IMR-90 (cell line): ENCODE measurements at regions not wholly inside any gene's neighbourhood (a gene's known extent, or its start where the extent isn't known, plus 50 kb on each side); places are given as distances from the start of the nearest gene placed in this dataset.

Source experiments
- ATAC-seq: fragments of 200-7000 bp; cut with Tn5 transposase; 2 replicates; pipeline ENCODE4 v1.9.1; 2020; ENCODE audit warnings: low read depth, mild to moderate bottlenecking, moderate library complexity
- BruUV-seq: library from RNA; stranded (reverse); fragments of 400-500 nt; replicated peaks from 2 replicates; lab custom pipeline; 2021; lab: Mats Ljungman, UMichigan
- CTCF ChIA-PET: fragments of 300-600 bp; formaldehyde crosslinking; extraction: SDS; loops from one replicate; lab custom pipeline; 2021; ENCODE audit warnings: antibody characterized with exemption; lab: Yijun Ruan, JAX
- POLR2A ChIA-PET: fragments of 300-600 bp; sonication (Branson Sonifier 250); formaldehyde crosslinking; loops from one replicate; lab custom pipeline; 2022; ENCODE audit warnings: antibody characterized with exemption; ENCODE audit not compliant: unreplicated experiment; lab: Charles Lee
- DNase-seq: peaks from one replicate; pipeline ENCODE4 v3.0.0; 2013
- H2AFZ ChIP-seq: replicated peaks from 2 replicates; pipeline ENCODE3; 2013; ENCODE audit warnings: low read length, mild to moderate bottlenecking; ENCODE audit not compliant: poor library complexity
- H2AK5ac ChIP-seq: 2 replicates; pipeline ENCODE4 v1.6.1; 2013; ENCODE audit warnings: low read depth, low read length, inconsistent platforms
- H2AK9ac ChIP-seq: replicated peaks from 2 replicates; pipeline ENCODE3; 2013; ENCODE audit warnings: mild to moderate bottlenecking, low read depth, low read length, moderate library complexity; ENCODE audit not compliant: poor library complexity
- H2BK120ac ChIP-seq: 2 replicates; pipeline ENCODE4 v1.6.1; 2013; ENCODE audit warnings: low read depth, low read length, inconsistent platforms
- H2BK15ac ChIP-seq: 3 replicates; pipeline ENCODE4 v1.6.1; 2013; ENCODE audit warnings: low read depth, low read length, inconsistent platforms
- H2BK20ac ChIP-seq: 2 replicates; pipeline ENCODE4 v1.6.1; 2013; ENCODE audit warnings: low read depth, mild to moderate bottlenecking, inconsistent platforms, low read length, moderate library complexity
- H2BK5ac ChIP-seq: 2 replicates; pipeline ENCODE4 v1.6.1; 2013; ENCODE audit warnings: mild to moderate bottlenecking, low read depth, low read length, inconsistent platforms; ENCODE audit not compliant: poor library complexity, severe bottlenecking
- H3K14ac ChIP-seq: replicated peaks from 2 replicates; pipeline ENCODE4 v1.6.1; 2013; ENCODE audit warnings: low read depth, low read length, inconsistent platforms
- H3K18ac ChIP-seq: 2 replicates; pipeline ENCODE4 v1.6.1; 2013; ENCODE audit warnings: low read depth, low read length, control low read depth
- H3K23ac ChIP-seq: 2 replicates; pipeline ENCODE4 v1.6.1; 2013; ENCODE audit warnings: low read depth, low read length, inconsistent platforms
- H3K27ac ChIP-seq: 2 replicates; pipeline ENCODE4 v1.5.1; 2013; ENCODE audit warnings: mild to moderate bottlenecking, control low read depth, low read length; ENCODE audit not compliant: insufficient read depth
- H3K27me3 ChIP-seq: 2 replicates; pipeline ENCODE4 v1.6.1; 2013; ENCODE audit warnings: low read length; ENCODE audit not compliant: control insufficient read depth, insufficient read depth
- H3K36me3 ChIP-seq: 2 replicates; pipeline ENCODE4 v1.6.1; 2013; ENCODE audit warnings: low read length, mixed read lengths; ENCODE audit not compliant: control insufficient read depth, insufficient read depth
- H3K4ac ChIP-seq: 2 replicates; pipeline ENCODE4 v1.6.1; 2013; ENCODE audit warnings: low read depth, low read length, inconsistent platforms
- H3K4me1 ChIP-seq: 2 replicates; pipeline ENCODE4 v1.6.1; 2013; ENCODE audit warnings: low read length, mixed read lengths; ENCODE audit not compliant: control insufficient read depth, insufficient read depth
- H3K4me2 ChIP-seq: 2 replicates; pipeline ENCODE4 v1.6.1; 2013; ENCODE audit warnings: low read depth, mild to moderate bottlenecking, control low read depth, low read length, moderate library complexity
- H3K4me3 ChIP-seq: 2 replicates; pipeline ENCODE4 v1.5.1; 2013; ENCODE audit warnings: low read depth, mild to moderate bottlenecking, control low read depth, low read length, moderate library complexity; ENCODE audit not compliant: insufficient read depth
- H3K56ac ChIP-seq: 2 replicates; pipeline ENCODE4 v1.6.1; 2013; ENCODE audit warnings: low read length, inconsistent platforms; ENCODE audit not compliant: insufficient read depth; ENCODE audit errors: extremely low read depth
- H3K79me1 ChIP-seq, 2 experiments: 2 replicates each; pipeline ENCODE4 v1.6.1; 2013; ENCODE audit warnings: low read length in 2 of 2, inconsistent platforms in 1 of 2, low read depth in 1 of 2
- H3K9ac ChIP-seq: 2 replicates; pipeline ENCODE4 v1.6.1; 2013; ENCODE audit warnings: low read depth, low read length, control low read depth
- H3K9me1 ChIP-seq: 2 replicates; pipeline ENCODE4 v1.6.1; 2013; ENCODE audit warnings: low read length, inconsistent platforms; ENCODE audit not compliant: insufficient read depth
- H3K9me3 ChIP-seq: 2 replicates; pipeline ENCODE4 v1.6.1; 2013; ENCODE audit warnings: low read length; ENCODE audit not compliant: control insufficient read depth, insufficient read depth
- H4K20me1 ChIP-seq: 2 replicates; pipeline ENCODE4 v1.6.1; 2013; ENCODE audit warnings: low read length, inconsistent platforms; ENCODE audit not compliant: insufficient read depth
- H4K5ac ChIP-seq: 2 replicates; pipeline ENCODE4 v1.6.1; 2013; ENCODE audit warnings: mild to moderate bottlenecking, low read depth, low read length, control low read depth
- H4K8ac ChIP-seq, 2 experiments: 2 replicates each; pipeline ENCODE4 v1.6.1; 2013; ENCODE audit warnings: low read depth in 2 of 2, low read length in 2 of 2, control low read depth in 1 of 2, inconsistent platforms in 1 of 2
- H4K91ac ChIP-seq: 2 replicates; pipeline ENCODE4 v1.6.1; 2013; ENCODE audit warnings: low read depth, low read length, inconsistent platforms; ENCODE audit not compliant: insufficient read depth
- BHLHE40 ChIP-seq: fragments of 150-350 bp; IDR thresholded peaks from 2 replicates; pipeline ENCODE4 v1.6.1; 2016; ENCODE audit warnings: mild to moderate bottlenecking, low read depth, low read length
- ELK1 ChIP-seq: fragments of 150-350 bp; IDR thresholded peaks from 2 replicates; pipeline ENCODE4 v1.6.1; 2016; ENCODE audit warnings: low read depth, mild to moderate bottlenecking, low read length, moderate library complexity, borderline replicate concordance
- MAZ ChIP-seq: IDR thresholded peaks from 2 replicates; pipeline ENCODE4 v1.6.1; 2012; ENCODE audit warnings: low read depth, mild to moderate bottlenecking, low read length, improper control_type of control experiment, moderate library complexity, borderline replicate concordance
- RAD21 ChIP-seq: IDR thresholded peaks from 2 replicates; pipeline ENCODE4 v1.6.1; 2012; ENCODE audit warnings: low read length, improper control_type of control experiment
- RCOR1 ChIP-seq: IDR thresholded peaks from 2 replicates; pipeline ENCODE4 v1.6.1; 2012; ENCODE audit warnings: mild to moderate bottlenecking, low read length, improper control_type of control experiment; ENCODE audit not compliant: insufficient replicate concordance
- dilution Hi-C: fragments of 300-500 bp; cut with HindIII; formaldehyde crosslinking; loops from one replicate; pipeline ENCODE4 v1.14.3; 2018; ENCODE audit warnings: low sequenced_read_pairs; ENCODE audit not compliant: unreplicated experiment
- in situ Hi-C: fragments of 300-500 bp; cut with MboI; formaldehyde crosslinking; loops from 3 replicates; pipeline ENCODE4 v1.14.3; 2019; ENCODE audit warnings: low sequenced_read_pairs, inconsistent platforms, mixed read lengths
- intact Hi-C: fragments of 100-400 bp; cut with micrococcal nuclease; formaldehyde crosslinking; loops from 2 replicates; pipeline ENCODE4 v1.10.0; 2022
- TF ChIP-seq, protein P1 (sequence below): conservative IDR thresholded peaks from 2 replicates; pipeline ENCODE4 v1.5.1; 2012; ENCODE audit warnings: mild to moderate bottlenecking, low read depth, low read length, improper control_type of control experiment

DNA sequence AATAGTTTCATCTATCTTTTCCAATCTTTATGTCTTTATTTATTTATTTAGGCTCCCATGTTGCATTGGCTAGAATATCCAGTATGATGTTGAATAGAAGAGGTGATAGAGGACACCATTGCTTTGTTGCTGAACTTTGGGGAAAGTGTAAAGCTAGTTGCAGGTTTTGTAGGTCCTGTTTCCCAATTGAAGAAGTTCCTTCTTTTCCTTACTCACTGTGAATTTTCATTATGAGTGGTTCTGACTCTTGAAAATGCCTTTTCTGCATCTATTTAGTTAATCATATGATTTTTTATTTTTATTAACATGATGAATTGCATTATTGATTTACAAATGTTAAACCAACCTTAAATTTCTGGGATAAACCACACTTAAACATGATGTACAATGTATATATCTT, 58.9 kb upstream of the NR3C1 start:
- Histone ChIP-seq H2BK5ac (no peak overlapping the region), H3K4me1 (no peaks in the 10 kb centered on the region; the same call in 1 of the 2 replicates), H4K8ac (no peak overlapping the region), H2BK20ac (no peak overlapping the region), H4K91ac (no peak overlapping the region), H4K20me1 (no peaks in the 10 kb centered on the region), H3K4me2 (no peak overlapping the region), H3K23ac (no peak overlapping the region), H3K14ac (no peak overlapping the region), H3K9me3 (no peaks in the 10 kb centered on the region), H2AK5ac (no peak overlapping the region), H3K79me1 (no peaks in the 10 kb centered on the region), H3K56ac (no peak overlapping the region), H3K9ac (no peak overlapping the region), H2BK120ac (no peak overlapping the region), H3K36me3 (no peaks in the 10 kb centered on the region), H3K18ac (no peak overlapping the region), H3K27me3 (no peaks in the 10 kb centered on the region), H3K4ac (no peak overlapping the region), H2AK9ac (no peak overlapping the region), H3K27ac (no peak overlapping the region), H2AFZ (no peak overlapping the region), H3K9me1 (no peaks in the 10 kb centered on the region), H2BK15ac (no peak overlapping the region), H4K5ac (no peak overlapping the region), H3K4me3 (no peak overlapping the region)
- BruUV-seq: no TSS peak
- DNase-seq (no peak), ATAC-seq (no peak)
- dilution Hi-C loops (no loop called here), intact Hi-C loops (no loop called here), in situ Hi-C loops (no loop called here)
- TF ChIP-seq ELK1: no peak
- no peak for TF ChIP-seq RAD21
- TF ChIP-seq BHLHE40: no peak
- TF ChIP-seq, protein P1, sequence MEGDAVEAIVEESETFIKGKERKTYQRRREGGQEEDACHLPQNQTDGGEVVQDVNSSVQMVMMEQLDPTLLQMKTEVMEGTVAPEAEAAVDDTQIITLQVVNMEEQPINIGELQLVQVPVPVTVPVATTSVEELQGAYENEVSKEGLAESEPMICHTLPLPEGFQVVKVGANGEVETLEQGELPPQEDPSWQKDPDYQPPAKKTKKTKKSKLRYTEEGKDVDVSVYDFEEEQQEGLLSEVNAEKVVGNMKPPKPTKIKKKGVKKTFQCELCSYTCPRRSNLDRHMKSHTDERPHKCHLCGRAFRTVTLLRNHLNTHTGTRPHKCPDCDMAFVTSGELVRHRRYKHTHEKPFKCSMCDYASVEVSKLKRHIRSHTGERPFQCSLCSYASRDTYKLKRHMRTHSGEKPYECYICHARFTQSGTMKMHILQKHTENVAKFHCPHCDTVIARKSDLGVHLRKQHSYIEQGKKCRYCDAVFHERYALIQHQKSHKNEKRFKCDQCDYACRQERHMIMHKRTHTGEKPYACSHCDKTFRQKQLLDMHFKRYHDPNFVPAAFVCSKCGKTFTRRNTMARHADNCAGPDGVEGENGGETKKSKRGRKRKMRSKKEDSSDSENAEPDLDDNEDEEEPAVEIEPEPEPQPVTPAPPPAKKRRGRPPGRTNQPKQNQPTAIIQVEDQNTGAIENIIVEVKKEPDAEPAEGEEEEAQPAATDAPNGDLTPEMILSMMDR: no peak
- no peak for TF ChIP-seq RCOR1
- no peak for TF ChIP-seq MAZ
- POLR2A ChIA-PET: no interaction called here
- CTCF ChIA-PET: no interaction called here
